ENCODE measurements at regions not wholly inside any gene's neighbourhood (a gene's known extent, or its start where the extent isn't known, plus 50 kb on each side); places are given as distances from the start of the nearest gene placed in this dataset.

GRCh38 chr13:99648066-99648665, 146.9 kb downstream of the TM9SF2 start:
- TF ChIP-seq, protein P1, sequence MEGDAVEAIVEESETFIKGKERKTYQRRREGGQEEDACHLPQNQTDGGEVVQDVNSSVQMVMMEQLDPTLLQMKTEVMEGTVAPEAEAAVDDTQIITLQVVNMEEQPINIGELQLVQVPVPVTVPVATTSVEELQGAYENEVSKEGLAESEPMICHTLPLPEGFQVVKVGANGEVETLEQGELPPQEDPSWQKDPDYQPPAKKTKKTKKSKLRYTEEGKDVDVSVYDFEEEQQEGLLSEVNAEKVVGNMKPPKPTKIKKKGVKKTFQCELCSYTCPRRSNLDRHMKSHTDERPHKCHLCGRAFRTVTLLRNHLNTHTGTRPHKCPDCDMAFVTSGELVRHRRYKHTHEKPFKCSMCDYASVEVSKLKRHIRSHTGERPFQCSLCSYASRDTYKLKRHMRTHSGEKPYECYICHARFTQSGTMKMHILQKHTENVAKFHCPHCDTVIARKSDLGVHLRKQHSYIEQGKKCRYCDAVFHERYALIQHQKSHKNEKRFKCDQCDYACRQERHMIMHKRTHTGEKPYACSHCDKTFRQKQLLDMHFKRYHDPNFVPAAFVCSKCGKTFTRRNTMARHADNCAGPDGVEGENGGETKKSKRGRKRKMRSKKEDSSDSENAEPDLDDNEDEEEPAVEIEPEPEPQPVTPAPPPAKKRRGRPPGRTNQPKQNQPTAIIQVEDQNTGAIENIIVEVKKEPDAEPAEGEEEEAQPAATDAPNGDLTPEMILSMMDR (IDR thresholded peaks at IDR 0.05), result no peak
- no peak for TF ChIP-seq POLR2A (IDR thresholded peaks at IDR 0.05)
